Right renal cortex interstitium (tissue), 3 donors: ENCODE measurements at regions not wholly inside any gene's neighbourhood (a gene's known extent, or its start where the extent isn't known, plus 50 kb on each side); places are given as distances from the start of the nearest gene placed in this dataset.
"Not testable (repeated sequence)": the region's sequence is repeated elsewhere in the genome, so short reads cannot be mapped to it uniquely, and the experiment has no call there.

Experiments
- DNase-seq, 3 donors: peaks; one replicate each; pipeline ENCODE4 v3.0.0-alpha.2; 2013; ENCODE audit warnings: low read depth in 3 of 3, low spot score in 2 of 3

GRCh38 chr5:103990064-103990463 lies 427.5 kb upstream of the NUDT12 start:
- no peak for DNase-seq

DNA sequence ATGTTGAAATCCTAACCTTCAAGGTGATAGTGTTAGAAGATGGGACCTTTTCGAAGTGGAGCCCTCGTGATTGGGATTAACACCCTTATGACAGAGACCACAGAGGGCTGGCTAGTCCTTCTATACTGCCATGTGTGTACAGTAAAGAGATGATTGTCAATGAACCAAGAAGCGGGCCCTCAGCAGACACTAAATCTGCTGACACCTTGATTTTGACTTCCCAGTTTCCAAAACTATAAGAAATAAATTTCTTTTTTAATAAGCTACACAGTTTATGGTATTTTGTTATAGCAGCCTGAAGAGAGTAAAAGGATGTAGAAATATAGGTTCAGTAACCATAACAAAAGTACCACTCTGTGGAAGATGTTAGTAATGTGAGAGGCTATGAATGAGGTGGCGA lies 419.0 kb upstream of the NUDT12 start:
- no peak for DNase-seq

DNA sequence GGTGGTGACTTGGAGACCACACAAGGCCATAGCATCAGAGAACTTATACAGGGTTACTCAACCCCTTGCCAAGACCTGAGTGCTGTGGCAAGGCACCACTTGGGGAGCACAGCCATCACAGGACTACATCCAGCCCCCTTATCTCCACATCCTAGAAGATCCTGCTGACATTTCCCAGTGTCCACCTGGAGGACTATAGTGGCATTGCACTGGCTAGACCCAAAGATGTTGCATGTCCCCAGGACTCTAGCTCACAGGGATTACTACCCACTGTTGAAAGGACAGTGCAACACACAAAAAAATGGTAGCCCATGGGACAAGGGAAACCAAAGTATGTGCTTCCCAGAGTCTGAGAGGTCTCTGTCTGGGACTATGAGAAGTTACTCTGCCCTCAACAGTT lies 411.1 kb upstream of the NUDT12 start:
- DNase-seq = no peak

- not testable (repeated sequence) for DNase-seq
These were observed 403.7 kb upstream of the NUDT12 start for GRCh38 chr5:103966295-103966694.

GRCh38 chr5:103962023-103962422 lies 399.4 kb upstream of the NUDT12 start:
- no peak for DNase-seq

GRCh38 chr5:103953601-103954382 lies 391.2 kb upstream of the NUDT12 start:
- DNase-seq = no peak

DNA sequence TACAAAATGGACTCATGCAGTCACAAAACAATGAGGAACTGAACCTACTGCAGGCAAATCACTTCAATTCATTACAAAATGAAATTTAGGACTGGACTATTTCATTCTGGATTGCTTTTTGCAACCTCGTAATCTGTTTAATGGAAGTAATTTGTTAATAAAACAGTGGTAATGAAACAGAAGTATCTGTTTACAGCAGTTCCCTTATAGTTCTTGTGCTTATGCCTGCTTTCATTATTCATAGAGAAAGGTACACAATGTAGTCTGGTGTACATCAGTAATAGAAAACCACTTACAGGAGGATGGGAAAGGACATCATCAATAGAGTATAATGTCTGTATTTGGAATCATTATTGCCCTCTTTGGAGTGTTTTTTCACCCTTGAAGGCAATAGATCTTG lies 389.2 kb upstream of the NUDT12 start:
- DNase-seq = no peak

- DNase-seq = no peak
These were observed 380.6 kb upstream of the NUDT12 start for GRCh38 chr5:103943230-103943629.

DNA sequence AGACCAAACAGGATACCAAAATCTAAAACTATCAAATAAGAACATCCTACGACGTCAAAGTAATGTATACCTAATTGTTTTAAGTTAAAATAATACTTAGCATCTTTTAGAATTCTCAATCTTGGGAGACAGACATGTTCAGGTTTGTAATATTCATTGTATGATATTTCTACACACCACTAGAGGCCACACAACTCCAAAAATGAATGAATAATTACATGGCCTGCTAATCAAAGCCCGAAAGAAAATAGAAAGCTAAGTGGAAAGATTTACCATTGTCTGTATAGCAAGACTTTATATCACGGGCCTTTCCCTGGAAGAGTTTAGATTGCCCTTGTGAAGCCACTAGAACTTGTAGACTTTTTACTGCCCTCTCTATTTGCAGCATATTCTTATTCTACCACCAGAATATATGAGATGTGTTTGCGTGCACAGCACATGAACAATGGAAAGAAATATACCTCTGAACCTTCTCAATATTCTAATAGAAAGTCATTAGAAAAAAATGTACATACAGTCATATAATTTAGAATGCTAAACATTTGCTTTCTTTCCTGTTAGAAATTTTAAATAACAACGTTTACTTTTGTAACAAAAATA lies 380.1 kb upstream of the NUDT12 start:
- DNase-seq = no peak

GRCh38 chr5:103941596-103941995 lies 379.0 kb upstream of the NUDT12 start:
- DNase-seq = no peak

- DNase-seq = no peak
These were observed 375.6 kb upstream of the NUDT12 start for GRCh38 chr5:103938146-103938695.

DNA sequence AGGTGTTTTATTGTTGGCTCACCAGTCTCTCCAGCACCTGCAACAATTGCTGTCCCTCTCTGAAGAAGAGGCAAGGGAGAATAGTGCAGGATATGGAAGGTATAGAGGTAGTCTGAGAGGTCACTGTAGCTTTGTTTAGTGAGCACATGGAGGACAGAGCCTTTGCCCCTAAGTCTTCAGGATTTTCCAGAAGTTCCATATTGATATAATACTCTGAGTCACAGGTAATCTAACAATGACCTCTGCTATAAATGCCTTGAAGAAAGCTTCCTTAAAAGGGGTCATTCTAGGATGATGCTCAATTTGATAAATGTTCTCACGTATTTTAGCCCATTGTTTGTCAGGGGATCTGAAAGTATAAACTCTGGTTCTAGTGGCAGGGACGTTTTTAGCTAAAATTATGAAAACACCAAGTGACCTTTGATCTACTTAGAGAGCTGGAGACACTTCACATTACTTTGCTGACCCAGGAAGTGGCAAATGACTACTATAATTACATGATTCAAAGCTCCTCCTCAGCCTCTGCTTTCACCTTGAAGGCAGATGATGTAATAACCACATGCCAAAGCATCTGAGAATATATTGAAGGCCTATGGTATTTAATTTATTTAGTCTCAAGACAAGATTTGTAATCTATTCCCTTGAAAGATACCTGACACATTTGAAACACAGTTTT lies 366.9 kb upstream of the NUDT12 start:
- DNase-seq = no peak

GRCh38 chr5:103927739-103928138 lies 365.1 kb upstream of the NUDT12 start:
- no peak for DNase-seq

DNA sequence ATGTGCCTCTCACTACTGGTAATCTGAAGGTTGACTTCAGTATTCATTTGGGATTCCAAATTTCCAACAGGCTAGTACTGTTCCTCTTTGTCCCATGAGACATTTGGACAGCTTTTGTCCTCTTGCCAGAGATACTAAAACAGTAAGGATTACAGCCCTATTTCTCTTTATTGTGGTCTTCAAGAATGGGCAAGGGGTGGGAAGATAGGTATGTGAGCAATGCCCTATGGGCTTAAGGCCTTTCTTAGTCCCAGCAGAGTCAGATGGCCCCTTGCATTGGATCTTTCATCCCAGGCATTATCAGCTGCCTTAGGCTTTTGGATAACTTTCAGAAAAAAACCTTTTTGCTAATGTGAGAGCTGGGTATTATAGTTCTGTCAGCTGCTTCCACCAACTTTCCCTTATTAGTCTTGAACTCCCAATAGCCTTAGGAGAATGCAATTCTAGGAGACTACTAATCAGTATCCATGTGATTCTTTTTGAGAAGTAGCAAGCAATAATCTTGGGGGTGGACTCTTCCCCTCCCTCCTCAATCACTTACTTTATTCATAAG lies 361.1 kb upstream of the NUDT12 start:
- DNase-seq = no peak

DNA sequence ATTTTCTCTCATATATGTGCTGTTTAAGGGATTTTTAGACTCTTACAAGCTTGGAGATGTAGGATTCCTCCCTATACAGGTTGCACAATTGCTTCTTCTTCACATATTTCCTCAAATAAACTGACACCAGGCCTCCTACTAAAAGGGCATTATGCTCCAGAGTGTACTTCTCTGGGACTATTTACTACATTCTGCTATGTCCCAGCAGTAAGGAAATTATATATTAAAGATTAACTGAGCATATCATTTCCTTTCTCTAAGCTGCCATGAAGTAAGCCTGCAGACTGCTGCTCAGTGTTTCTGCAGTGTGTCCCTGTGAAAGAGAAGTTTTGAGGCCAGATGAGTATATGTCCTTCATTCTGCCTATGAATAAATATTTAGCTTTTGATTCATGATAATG lies 356.9 kb upstream of the NUDT12 start:
- DNase-seq = no peak

GRCh38 chr5:103918668-103919367 lies 356.2 kb upstream of the NUDT12 start:
- no peak for DNase-seq

DNA sequence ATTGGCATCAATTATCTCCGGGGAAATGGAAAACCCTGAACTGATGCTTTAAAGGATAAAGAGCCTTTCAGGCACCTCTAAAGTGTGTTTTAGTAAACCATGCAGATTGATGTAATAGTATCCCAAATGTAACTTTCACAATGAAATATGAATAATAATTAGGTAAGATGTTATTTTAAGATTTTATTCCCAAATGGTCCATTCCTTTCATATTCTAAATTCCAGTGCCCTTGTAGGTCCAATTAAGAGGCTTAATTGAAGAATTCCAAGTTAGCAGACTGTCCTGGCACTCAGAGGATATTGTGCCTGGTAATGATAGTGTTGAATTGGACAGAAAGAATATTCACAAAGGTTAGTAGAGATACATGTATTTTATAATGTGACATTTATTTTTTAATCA lies 352.5 kb upstream of the NUDT12 start:
- DNase-seq = no peak

DNA sequence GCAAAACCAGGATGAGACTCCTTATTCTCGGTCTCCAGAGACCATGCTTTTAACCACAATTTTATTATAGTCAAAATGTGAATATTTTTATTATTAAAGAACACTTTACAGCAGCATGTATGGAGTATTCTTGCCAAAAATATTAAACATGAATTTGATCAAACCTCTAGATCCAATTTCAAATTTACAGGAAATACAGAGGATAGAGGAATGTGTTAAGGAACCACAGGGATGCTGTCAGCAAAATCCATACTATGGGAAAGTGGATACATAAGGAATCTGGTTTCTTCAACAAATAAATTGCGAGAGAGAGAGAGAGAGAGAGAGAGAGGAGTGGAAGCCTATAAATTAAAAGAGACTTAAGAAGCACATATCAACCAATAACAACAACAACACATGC lies 348.2 kb upstream of the NUDT12 start:
- no peak for DNase-seq

DNA sequence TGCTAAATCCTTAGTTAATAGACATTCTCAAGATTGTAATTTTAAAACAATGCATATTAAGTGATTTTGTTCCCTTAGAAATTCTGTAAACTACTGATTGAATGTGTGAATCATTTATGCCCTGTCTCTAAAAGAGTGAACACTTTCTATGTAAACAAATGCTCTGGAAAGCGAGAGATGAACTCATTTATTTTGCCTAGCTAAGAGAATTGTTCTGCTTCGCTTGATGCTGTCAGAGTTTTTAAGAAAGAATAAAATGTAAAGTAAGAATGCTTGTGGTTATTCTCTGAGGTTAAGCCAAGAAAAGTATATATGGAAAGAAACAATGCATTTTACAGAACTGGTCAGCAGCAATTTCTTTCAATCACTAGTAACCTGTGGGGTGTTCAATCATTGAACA lies 347.4 kb upstream of the NUDT12 start:
- DNase-seq = no peak

DNA sequence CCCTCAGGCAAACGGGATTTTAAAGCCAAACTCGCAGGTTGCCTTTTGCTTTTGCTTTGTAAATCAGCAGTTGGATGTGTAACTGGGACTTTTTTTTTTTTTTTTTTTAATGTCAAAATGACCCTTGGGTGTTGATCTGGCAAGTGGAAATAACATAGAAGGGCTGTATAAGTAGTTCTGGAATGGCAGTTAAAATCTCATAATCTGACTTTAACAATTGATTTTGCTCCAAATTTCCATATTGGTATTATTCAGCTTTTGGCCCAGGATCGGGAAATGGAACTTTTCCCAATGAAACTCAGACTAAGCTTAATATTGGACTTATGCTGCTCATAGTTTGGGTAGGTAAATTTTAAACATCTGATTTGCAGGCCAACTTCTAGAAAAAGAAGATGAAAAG lies 346.8 kb upstream of the NUDT12 start:
- no peak for DNase-seq
